HG03196 (cell line): ENCODE measurements at regions not wholly inside any gene's neighbourhood (a gene's known extent, or its start where the extent isn't known, plus 50 kb on each side); places are given as distances from the start of the nearest gene placed in this dataset.

Experiments used
- ATAC-seq: cut with Tn5 transposase; IDR thresholded peaks from one replicate; pipeline ENCODE4 v1.9.1; 2021; ENCODE audit not compliant: unreplicated experiment

DNA sequence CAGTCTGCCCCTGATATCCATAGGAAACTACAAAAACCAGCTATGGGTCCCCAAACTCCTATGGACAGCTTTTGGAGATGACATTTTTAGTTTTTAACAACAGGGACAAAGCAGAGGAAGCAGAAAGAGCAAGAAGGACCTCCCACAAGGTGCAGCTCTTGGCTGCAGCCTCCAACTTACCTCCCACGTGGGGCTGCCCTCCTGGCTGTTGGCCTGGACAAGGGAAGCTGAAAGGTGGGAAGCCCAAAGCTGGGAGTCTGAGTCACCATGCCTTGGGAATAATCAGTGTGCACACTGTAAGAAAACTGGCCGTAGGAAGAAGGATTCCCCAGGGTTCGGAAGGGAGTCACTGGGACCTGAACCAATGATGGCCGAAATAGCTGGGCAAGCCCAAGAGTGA is 51.8 kb upstream of the PAX1 start:
- no peak for ATAC-seq

- no peak for ATAC-seq
Observed at GRCh38 chr20:21643417-21643816, 62.0 kb upstream of the PAX1 start.

- ATAC-seq = no peak
Observed at GRCh38 chr20:21640556-21640955, 64.9 kb upstream of the PAX1 start.

- ATAC-seq = no peak
Observed at GRCh38 chr20:21633829-21634228, 71.6 kb upstream of the PAX1 start.

GRCh38 chr20:21632735-21633053 is 72.8 kb upstream of the PAX1 start:
- no peak for ATAC-seq

GRCh38 chr20:21632031-21632734 is 73.3 kb upstream of the PAX1 start:
- no peak for ATAC-seq

DNA sequence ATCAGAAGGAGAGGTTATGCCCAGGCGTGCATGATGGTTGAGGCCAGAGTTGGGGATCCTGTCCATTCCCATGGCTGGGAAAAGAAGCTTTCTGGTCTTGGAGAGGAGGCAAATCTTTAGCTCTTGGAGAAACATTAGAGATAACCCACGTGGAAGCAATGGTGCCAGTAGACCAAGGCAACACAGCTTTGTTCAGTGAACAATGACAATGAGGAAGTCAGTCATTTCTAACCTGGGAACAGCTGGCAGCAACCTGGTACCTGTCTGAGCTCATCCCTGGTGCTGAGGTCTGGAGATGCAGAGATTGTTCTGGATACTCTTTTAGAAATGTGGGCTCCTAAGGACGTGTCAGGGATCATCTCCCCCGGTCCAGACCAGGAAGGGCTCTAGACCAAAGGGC is 76.7 kb upstream of the PAX1 start:
- ATAC-seq = no peak

- no peak for ATAC-seq
Observed at GRCh38 chr20:21623781-21624094, 81.7 kb upstream of the PAX1 start.

DNA sequence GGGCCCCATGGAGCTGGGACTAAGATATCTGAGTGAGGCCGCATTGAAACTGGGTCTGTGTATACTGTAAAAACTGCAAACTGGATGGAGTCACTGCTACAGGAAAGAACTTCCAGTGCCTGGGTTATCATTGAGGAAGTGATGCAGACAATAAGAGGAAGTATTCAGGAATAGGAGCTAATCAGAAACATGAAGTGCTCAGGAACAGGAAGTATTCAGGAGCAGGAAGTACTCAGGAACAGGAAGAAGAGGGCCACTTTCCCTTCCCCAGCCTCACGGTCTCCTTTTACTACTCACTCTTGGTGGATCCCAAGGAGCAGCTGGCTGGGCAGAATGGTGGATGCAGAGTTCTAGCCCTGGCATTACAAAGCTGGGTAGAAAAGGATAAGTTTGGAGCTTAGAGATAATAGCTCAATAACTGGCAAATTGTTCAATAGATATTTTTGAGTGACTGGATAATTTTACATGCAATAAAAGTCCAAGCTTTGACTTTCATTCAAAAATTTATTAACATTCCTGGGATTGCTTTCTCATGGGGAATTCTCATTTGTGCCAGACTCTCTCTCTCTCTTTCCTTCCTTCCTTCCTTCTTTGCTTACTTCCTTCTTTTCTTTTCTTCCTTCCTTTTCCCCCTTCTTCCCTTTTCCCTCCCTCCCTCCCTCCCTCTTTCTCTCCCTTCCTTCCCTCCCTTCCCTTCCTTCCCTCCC is 82.2 kb upstream of the PAX1 start:
- ATAC-seq = no peak

DNA sequence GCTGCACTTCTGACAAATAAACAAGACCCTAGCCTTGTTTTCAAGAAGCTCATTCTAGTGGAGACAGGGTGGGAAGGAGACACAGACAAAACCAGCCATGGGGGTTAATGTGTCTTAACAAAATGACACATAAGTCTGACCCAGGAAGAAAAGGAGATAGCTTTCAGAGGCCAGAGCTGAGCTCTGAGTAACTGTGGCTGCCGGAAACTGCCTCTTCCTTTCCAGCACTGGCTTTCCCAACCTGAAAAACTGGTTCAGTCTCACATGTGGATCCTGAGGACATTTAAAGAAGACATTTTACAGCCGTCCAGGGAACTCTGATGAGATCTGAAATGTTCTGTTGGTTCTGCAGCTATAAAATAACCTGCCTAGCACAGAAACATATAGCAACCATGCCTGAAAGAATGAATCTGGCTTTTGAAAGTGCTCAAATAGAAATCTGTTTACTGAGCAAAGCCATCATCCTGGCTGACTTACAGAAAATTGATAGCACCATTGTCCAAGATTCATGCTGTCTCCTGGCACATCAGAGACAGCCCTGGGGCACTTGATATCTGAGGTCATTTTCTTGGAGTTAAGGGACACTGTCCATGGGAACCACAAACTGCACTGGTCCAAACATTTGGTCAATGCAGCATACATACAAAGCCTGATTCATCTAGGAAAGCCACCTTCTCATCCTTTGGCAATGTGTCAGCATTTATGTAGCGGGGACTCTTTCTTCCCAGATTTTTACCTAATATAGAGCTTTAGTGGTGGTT is 83.2 kb upstream of the PAX1 start:
- no peak for ATAC-seq

- no peak for ATAC-seq
Observed at GRCh38 chr20:21618759-21619416, 86.6 kb upstream of the PAX1 start.

GRCh38 chr20:21615617-21616080 is 89.8 kb upstream of the PAX1 start:
- ATAC-seq = peak; percentile 65

- no peak for ATAC-seq
Observed at GRCh38 chr20:21614980-21615379, 90.5 kb upstream of the PAX1 start.

GRCh38 chr20:21613512-21613911 is 92.0 kb upstream of the PAX1 start:
- ATAC-seq = no peak

DNA sequence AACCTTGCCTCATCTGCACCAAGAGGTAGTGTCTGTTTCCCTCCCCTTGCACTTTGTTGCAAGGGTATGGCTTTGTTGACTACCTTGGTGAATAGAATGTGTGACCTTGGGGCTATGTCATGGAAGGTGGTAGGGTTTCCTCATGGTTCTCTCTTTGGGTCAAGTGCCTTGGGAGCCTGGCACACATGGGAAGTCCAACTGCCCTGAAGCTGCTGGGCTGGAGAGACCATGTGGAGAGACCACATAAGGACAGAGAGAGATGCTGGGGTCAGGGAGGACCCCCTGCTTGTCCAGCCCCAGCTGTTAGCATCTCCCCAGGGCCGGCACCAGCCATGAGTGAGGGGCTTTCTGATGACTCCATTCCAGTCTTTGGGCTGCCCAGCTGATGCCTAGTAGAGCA is 95.5 kb upstream of the PAX1 start:
- no peak for ATAC-seq

DNA sequence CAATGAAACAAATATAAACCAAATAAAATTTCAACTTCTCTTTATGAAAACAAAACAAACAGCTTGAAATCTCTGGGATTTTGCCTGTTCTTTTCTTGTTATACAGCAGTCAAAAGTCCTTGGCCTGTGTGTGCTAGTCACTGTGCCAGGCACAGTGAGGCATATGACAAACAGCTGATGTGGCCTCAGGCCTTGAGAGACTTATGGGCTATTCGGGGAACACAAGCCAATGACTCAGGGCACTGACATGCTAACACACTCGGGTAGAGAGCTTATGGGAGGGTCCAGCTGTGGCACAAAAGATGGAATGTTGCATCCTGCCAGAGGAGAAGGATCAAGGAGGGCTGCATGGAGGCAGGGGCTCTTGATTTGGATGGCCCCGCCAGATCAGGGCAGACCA is 95.4 kb upstream of the NKX2-2 start:
- no peak for ATAC-seq

DNA sequence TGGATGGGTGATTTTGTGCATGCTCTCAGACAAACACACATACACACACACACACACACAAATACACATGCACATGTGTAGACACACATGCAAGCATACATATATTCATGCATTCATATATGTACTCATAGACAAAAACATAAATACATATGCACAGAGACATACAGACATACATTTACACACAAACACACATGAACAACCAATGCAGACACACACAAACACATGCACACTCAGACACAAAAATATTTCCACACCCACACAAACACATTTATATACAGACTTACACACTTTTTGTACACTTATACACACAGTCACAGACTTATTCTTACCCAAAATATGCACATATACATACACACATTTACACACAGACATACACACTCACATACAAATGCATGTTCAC is 94.9 kb upstream of the NKX2-2 start:
- ATAC-seq = no peak

GRCh38 chr20:21607971-21608725 is 94.3 kb upstream of the NKX2-2 start:
- ATAC-seq = no peak

GRCh38 chr20:21601799-21602198 is 87.9 kb upstream of the NKX2-2 start:
- ATAC-seq = no peak

GRCh38 chr20:21586682-21587081 is 72.8 kb upstream of the NKX2-2 start:
- no peak for ATAC-seq
